RWPE1 (cell line): ENCODE measurements at regions not wholly inside any gene's neighbourhood (a gene's known extent, or its start where the extent isn't known, plus 50 kb on each side); places are given as distances from the start of the nearest gene placed in this dataset.

Experiments
- CTCF ChIA-PET: fragments of 350-600 bp; sonication (Branson Sonifier 250); formaldehyde crosslinking; extraction: SDS; loops from one replicate; lab custom pipeline; 2021; lab: Yijun Ruan, JAX
- POLR2A ChIA-PET: fragments of 400-600 bp; formaldehyde crosslinking; extraction: SDS; loops from one replicate; lab custom pipeline; 2020; ENCODE audit warnings: antibody characterized with exemption; ENCODE audit not compliant: low non-redundant PET; lab: Yijun Ruan, JAX
- DNase-seq: peaks from one replicate; pipeline ENCODE4 v3.0.0; 2012; ENCODE audit warnings: low spot score
- H3K27ac ChIP-seq: fragments of 450-650 bp; 2 replicates; pipeline ENCODE4 v1.5.1; 2017
- CTCF ChIP-seq: fragments of 450-650 bp; conservative IDR thresholded peaks from 2 replicates; pipeline ENCODE4 v1.5.1; 2017; ENCODE audit warnings: low read depth, mild to moderate bottlenecking

- H3K27ac ChIP-seq = no peak overlapping the region
- DNase-seq = no peak
- POLR2A ChIA-PET = no interaction called here
- no peak for TF ChIP-seq CTCF
- CTCF ChIA-PET = no interaction called here
Observed at GRCh38 chr22:48424201-48424627, 1403.5 kb downstream of the BRD1 start.

GRCh38 chr22:48423481-48423911, 1404.2 kb downstream of the BRD1 start:
- ChIA-PET POLR2A (no interaction called here), CTCF (no interaction called here)
- TF ChIP-seq CTCF = no peak
- no peak overlapping the region for H3K27ac ChIP-seq
- DNase-seq = no peak

- no peak for TF ChIP-seq CTCF
- ChIA-PET POLR2A (no interaction called here), CTCF (interaction anchor here (0.6 kb wide), 1 partner anchor 9 kb away, joined by 6 read pairs; no protein-coding TSS in a partner anchor)
- no peak for DNase-seq
- no peak overlapping the region for H3K27ac ChIP-seq
Observed at GRCh38 chr22:48422900-48423480, 1404.7 kb downstream of the BRD1 start.

GRCh38 chr22:48418831-48419230, 1408.8 kb downstream of the BRD1 start:
- no peak for DNase-seq
- ChIA-PET CTCF (no interaction called here), POLR2A (no interaction called here)
- no peak overlapping the region for H3K27ac ChIP-seq
- TF ChIP-seq CTCF = no peak

- H3K27ac ChIP-seq = no peak overlapping the region
- CTCF ChIA-PET = no interaction called here
- POLR2A ChIA-PET = no interaction called here
- no peak for DNase-seq
- no peak for TF ChIP-seq CTCF
Observed at GRCh38 chr22:48417225-48418070, 1410.2 kb downstream of the BRD1 start.

- ChIA-PET CTCF (no interaction called here), POLR2A (no interaction called here)
- no peak for TF ChIP-seq CTCF
- H3K27ac ChIP-seq = no peak overlapping the region
- no peak for DNase-seq
Observed at GRCh38 chr22:48416396-48417224, 1411.1 kb downstream of the BRD1 start.
